ENCODE measurements at regions not wholly inside any gene's neighbourhood (a gene's known extent, or its start where the extent isn't known, plus 50 kb on each side); places are given as distances from the start of the nearest gene placed in this dataset.

- TF ChIP-seq POLR2A (IDR thresholded peaks at IDR 0.05), result no peak
- TF ChIP-seq CTCF (IDR thresholded peaks at IDR 0.05), result no peak
These were observed 51.9 kb upstream of the ARHGAP42 start for GRCh38 chr11:100635194-100635593.

Measured in prostate gland (tissue), 2 donors.